GM19467 (cell line): ENCODE measurements at regions not wholly inside any gene's neighbourhood (a gene's known extent, or its start where the extent isn't known, plus 50 kb on each side); places are given as distances from the start of the nearest gene placed in this dataset.
"Not testable (repeated sequence)": the region's sequence is repeated elsewhere in the genome, so short reads cannot be mapped to it uniquely, and the experiment has no call there.

ENCODE experiments used
- ATAC-seq: cut with Tn5 transposase; IDR thresholded peaks from one replicate; pipeline ENCODE4 v1.9.1; 2021; ENCODE audit warnings: mild to moderate bottlenecking, moderate library complexity; ENCODE audit not compliant: unreplicated experiment

DNA sequence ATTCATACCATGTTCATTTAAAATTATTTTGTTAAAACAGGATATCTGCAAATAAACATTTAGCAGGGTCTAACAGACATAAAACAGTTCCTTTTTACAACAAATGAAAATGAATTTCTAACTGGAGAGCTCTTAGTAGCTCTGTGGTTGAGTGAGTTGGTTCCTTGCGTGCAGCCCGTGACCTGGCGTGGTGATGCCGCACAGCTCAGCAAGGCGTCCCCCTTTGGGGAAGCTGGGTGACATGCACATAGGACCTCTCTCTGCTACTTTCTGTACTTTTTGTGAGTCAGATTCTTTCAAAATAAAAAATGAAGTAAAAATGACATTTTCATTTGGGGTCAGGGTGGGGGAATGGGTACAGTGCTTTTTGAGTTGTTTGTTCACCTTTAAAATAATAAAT lies 75.9 kb downstream of the NPIPB11 start:
- not testable (repeated sequence) for ATAC-seq

- ATAC-seq = not testable (repeated sequence)
Observed at GRCh38 chr16:29328528-29328927, 78.0 kb downstream of the NPIPB11 start.

DNA sequence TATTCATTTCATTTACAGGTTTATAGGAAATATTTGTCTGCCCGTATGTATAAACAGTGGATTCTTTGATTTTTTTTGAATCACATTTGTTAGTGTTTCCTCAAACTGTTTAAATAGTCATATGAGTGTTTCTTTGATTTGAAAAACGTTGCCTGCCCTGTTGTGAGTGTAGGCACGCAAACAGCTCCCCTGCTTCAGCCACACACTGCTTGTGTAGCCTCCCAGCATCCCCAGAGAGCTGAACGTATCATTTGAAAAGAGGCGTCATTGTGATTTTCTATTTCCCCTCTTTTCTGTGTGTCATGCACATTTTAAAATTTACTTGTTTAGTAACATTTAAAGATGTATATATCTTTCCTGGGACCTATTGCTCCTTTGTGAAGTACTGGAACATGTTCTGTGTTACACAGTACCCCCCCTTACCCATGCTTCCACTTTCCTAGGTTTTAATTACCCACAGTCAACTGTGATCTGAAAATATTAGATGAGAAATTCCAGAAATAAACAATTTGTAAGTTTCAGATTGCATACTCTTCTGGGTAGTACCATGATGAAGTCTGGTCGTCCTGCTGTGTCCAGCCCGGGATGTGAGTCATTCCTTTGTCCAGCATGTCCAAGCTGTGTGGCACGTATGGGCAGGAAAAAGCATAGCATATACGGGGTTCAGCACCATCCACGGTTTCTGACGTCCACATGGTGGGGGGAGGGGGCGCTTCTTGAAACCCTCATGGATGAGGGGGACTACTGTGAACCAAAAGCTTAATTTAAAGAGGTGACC lies 78.7 kb downstream of the NPIPB11 start:
- ATAC-seq = not testable (repeated sequence)

GRCh38 chr16:29326164-29327125 lies 80.1 kb downstream of the NPIPB11 start:
- ATAC-seq = not testable (repeated sequence)

DNA sequence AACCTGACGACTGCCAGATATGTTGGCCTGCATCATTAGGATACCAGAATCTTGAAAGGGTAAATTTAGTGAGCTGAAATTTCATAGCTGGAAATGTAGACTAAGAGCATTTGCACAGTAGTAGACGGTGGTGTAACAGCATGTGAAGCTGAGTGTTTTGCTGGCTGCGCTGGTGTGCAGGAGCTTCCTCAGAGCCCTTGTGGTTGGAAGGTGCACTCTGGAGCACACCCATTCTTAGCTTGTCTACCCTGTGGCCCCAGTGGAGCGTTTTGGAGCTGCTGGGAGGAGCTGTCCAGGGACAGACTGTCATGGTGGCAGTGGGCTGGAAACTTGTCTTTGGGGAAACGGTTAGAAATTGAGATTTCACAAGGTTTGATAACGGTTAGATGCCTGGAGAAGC lies 82.8 kb downstream of the NPIPB11 start:
- not testable (repeated sequence) for ATAC-seq

DNA sequence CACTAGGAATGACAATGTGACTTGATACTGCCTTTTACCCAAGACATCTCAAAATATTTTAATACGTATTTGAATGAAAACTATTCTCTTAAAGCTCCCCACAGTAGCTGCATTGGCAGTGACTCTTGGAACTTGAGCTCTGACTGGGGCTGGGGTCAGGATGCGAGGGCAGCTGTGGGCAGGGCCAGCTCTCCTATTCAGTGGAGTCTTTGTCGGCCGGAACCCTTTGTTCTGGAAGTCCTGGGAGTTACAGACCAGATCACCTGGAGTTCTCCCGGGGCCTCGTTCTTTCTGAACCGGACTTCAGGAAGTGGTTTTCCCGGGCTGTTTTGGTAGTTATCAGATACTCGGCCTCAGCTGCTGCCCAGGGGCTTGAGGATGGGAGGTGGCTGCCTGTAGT lies 84.9 kb downstream of the NPIPB11 start:
- no peak for ATAC-seq

DNA sequence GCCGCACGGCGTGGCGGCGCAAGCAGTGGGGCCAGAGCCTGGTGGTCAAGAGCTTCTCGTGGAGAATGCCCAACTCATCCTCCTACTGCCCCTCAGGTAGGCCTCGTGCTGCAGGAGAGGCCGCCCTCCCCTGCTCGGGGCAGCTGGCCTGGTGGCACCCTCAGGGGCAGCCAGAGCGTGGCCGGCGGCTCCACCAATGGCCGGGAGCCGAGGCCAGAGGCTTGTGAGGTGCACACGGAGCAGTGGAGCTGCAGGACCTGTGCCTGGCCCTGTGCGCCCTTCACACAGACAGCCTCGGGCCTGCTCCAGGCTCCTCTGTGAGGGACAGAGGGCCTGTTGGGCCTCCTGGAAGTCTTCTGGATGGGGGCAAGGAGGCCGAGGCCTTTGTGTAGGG lies 85.5 kb downstream of the NPIPB11 start:
- no peak for ATAC-seq

DNA sequence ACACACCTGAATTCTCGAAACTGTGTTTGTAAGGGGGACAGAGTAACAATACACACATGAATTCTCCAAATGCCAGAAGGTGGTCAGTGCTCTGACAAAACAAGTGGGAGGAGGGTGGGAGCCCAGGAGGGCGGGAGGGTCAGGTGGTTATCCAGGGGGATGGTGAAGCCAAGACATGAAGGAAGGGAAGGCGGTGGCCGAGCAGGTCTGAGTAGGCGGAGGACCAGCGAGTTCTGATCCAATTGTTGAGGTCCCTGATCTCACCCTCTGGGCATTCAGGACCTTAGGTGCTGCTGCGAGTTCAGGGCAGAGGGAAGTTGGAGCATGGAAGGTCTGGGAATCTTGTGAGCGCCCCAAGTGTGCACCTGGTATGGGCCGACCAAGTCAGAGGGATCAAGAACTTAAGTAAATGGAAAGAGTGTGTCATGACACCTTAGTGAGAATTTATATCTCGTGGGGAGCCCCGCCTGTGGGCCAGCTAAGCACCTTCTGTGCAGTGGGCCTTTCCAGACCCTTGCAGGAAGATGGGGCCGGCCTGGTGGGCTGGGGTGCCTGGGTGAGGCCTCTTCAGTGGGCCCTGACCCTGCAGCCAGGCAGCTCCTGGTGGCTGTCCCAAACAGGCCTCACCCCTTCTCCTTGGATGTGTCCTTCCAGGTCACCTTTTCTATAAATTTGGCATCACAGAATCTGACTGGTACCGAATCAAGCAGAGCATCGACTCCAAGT lies 86.1 kb downstream of the NPIPB11 start:
- ATAC-seq = no peak

- no peak for ATAC-seq
Observed at GRCh38 chr16:29319726-29320125, 86.8 kb downstream of the NPIPB11 start.

GRCh38 chr16:29318561-29318968 lies 87.9 kb downstream of the NPIPB11 start:
- not testable (repeated sequence) for ATAC-seq

GRCh38 chr16:29318037-29318436 lies 88.5 kb downstream of the NPIPB11 start:
- no peak for ATAC-seq

DNA sequence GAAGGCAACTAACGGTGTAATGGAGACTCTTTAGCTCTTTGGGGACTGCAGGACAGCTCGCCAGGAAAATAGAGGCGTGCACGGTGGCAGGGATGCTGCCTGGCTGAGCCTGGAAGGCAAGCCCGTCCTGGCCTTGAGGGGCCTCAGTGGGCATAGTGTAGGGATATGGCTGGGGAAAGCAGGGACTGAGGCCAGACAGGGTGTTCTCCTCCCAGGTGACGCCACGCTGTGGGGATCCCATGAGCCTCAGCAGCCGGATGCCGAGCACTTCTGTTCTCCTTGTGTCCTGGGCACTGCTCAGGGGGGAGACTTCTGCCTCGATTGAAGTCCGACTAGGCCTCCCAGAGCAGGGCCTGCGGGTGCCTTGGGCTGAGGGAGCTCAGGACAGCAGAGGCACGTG lies 89.2 kb downstream of the NPIPB11 start:
- ATAC-seq = no peak

GRCh38 chr16:29316761-29317183 lies 89.7 kb downstream of the NPIPB11 start:
- no peak for ATAC-seq

DNA sequence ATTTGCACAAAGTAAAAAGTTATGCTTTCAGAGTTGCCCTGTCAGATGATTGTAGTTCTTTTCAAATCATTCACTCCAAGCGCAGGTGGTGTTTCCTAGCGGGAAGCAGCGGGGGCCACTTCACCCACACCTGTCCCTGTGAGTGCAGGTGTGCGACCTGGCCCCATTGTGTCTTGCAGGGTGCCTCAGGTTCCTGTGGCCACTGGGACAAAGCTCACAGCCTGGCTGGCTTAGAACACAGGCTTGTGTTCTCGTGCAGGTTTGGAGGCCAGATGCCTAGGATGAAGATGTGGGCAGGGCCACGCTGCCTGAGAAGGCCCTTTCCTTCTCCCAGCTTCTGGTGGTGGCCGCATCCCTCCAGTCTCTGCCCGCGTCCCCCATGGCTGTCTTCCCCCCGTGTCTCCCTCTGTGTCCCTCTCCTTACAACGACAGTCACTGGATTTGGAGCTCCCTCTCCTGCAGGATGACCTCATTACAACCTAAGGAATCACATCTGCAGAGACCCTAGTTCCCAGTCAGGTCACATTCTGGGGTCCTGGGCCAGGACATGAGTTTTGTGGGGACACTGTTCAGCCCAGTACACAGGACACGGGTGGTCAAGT lies 90.5 kb downstream of the NPIPB11 start:
- ATAC-seq = no peak

DNA sequence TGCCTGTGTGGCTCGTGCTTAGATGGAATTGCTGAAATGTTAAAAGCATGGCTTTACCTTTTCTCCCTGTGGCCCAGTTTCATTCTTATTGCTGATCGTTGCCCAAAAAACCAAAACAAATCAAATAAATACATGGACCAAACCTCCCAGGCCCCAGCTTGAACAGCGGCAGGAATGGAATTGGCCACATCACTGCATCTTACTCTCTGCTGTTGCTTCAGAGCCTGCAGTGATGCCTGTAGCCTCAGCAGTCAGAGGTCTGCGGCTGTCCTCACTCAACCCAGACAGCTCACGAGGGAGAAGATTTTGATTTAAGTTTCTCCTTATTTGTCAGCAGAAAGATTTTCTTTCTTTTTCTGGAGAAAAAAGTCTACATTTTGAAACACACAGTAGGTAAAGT lies 91.5 kb downstream of the NPIPB11 start:
- ATAC-seq = no peak

DNA sequence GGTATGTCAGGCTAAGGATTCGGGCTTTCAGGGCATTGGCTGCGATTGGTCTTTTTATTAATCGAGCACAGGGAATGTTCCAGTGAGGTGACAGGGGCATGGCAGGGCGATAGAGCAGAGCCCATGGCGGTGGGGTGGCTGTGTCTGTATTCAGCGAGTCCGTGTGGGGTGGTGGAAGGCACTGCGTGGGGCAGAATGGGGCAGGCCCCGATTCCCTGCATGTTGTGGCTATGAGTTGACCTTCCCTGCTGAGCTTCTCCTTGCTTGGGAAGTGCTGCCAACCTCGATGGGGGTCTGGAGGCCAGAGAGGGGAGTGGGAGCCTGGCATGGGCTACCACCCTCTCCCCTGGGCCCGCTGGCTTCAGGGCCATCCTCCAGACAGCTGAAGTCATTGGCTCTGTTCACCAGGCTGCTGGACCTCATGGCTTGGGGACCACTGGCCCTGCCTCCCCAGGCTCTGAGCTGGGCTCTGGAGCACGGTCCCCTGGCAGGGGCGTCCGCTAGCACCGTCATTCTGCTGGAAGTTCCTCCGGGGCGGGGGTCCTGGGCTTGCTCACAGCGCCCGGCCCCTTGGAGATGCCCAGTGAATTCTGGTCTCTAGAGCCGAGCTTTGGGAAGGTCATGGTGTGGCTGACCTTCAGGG lies 92.1 kb downstream of the NPIPB11 start:
- no peak for ATAC-seq

DNA sequence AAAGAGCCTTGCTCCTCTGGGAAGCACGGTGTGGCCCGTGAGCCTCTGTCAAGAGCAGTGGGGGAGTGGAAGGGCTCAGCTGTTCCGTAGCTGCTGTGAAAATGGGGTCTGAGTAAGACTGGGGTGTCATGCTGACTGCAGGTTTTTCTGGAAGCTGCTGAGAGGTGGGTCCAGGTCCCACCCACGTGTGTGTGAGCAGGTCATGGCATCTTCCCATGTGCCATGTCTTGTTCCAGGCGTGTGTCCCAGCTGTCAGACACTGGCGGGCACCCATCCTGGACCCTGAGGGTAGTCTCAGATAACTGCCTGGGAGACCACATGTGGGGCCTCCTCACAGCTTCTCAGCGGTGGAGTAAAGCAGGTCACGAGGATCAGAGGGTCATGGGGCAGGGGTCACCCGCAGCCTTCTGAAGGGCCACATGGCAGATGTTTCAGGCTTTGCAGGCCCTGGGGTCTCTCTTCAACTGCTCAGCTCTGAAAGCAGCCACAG lies 92.9 kb downstream of the NPIPB11 start:
- no peak for ATAC-seq

DNA sequence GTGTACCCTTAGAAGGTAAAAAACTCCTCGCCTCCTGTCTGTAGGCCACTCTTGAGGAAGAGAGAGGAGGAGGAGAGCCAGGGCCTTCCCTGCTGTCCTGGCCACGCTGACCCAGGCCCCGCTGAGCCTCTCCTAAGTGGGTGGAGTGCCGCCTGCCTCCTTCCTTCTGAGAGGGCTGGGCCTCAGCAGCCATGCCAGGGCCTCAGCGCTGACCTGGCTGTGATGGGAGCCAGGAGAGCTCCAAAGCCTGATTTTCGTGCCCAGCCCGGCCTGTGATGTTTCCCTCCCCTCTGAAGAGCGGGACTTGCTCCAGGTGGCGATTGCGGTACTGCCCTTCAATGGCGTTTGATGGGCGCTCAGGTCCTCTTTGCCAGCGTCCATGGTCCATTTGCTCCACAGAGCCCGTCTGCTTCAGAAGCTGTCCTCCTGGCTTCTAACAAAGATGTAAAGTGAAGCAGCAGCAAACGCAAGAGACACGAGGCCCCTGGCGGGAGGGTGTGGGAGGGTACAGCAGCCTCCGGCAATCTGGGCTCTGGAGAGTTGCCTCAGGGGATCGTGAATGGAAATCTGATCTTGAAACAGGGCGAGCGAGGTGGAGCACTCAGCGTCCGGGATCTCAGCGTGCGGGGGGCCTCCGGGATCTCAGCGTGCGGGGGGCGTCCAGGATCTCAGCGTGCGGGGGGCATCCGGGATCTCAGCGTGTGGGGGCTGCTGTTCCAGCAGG lies 93.5 kb downstream of the NPIPB11 start:
- ATAC-seq = no peak

- ATAC-seq = not testable (repeated sequence)
Observed at GRCh38 chr16:29312345-29312675, 94.2 kb downstream of the NPIPB11 start.
